ENCODE measurements at regions not wholly inside any gene's neighbourhood (a gene's known extent, or its start where the extent isn't known, plus 50 kb on each side); places are given as distances from the start of the nearest gene placed in this dataset.

GRCh38 chr3:82940124-82940523, 1178.7 kb upstream of the GBE1 start:
- no peak for DNase-seq (ENCODE audit: low read depth)

GRCh38 chr3:82939491-82940097, 1178.1 kb upstream of the GBE1 start:
- DNase-seq (ENCODE audit: low read depth): no peak

DNA sequence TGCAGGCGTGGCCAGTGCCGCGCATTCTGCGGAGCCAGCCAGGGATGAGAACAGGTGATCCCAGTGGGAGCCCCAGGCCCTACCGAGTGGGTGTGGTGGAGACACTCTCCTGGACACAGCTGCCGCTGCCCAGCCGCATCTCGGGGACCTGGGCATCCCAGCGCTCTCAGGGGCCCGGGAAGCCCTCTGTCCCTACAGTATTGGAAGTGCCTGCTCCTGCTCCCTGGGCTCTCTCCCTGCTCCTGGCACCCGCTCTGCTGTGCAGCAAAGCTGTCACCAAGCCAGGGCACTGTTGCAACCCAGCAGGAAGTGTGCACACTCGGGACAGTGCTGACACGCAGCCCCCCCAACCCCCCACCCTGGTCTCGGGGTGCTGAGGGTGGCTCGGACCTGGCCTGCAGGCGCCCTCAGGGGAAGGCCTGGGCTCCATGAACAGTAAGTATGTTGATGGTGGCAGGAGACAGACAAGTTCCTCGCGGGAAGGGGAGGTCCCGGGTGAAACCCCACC, 1177.4 kb upstream of the GBE1 start:
- no peak for DNase-seq (ENCODE audit: low read depth)

GRCh38 chr3:82927309-82928253, 1166.1 kb upstream of the GBE1 start:
- DNase-seq (ENCODE audit: low read depth): no peak

DNA sequence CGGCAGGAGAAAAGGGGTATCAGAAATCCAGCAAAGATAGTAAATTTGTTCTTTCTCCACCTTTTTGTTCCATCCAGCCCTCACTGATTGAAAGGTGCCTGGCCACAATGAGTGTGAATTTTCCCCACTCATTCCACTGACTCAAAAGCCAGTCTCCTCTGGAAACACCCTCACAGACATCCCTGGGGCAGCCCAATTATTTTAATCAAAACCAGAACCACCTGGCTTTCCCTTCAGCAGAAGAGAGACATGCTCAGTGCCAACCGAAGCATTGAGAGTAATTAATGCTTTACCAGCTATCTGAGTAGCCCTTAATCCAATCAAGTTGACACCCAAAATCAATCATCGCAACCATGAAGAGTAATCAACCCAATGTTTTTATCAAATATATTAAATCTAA, 1129.6 kb upstream of the GBE1 start:
- DNase-seq (ENCODE audit: low read depth): no peak

DNA sequence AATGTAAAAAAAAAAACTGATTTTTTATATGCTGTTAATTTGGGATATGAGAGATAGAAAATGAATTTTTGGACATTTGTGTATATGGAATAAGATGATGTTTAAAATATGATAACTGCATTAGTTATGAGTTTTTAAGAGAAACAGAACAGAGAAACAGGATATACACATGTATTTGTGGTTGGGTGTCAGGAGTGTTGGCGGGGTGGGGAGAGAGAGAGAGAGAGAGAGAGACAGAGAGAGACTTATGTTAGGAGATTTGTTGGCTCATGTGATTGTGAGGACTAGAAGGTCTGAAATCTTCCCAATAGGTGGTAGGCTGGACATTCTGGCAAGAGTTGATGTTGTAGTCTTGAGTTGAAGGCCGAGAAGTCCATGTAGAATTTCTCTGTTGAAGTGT, 1121.6 kb upstream of the GBE1 start:
- DNase-seq (ENCODE audit: low read depth): no peak

DNA sequence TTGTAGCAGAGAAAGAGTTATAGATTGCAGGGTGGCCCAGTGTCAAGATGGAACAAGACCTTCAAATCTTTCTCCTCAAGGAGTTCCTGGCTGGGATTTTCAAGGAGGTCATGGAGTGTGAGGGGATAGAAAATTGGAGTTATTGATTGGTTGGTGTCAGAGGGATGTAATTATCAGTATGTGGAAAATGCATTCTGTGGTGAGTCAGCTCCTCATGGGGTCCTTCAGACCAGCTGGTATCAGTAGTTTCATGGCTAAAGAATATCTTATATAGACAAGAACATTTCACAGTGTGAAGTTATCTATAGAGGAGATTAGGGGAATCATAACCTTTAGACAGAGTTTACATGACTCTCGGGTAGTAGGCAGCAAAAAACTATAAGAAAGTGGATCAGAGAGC, 1114.0 kb upstream of the GBE1 start:
- DNase-seq (ENCODE audit: low read depth): no peak

- no peak for DNase-seq (ENCODE audit: low read depth)
These were observed 1078.4 kb upstream of the GBE1 start for GRCh38 chr3:82839871-82840270.

DNA sequence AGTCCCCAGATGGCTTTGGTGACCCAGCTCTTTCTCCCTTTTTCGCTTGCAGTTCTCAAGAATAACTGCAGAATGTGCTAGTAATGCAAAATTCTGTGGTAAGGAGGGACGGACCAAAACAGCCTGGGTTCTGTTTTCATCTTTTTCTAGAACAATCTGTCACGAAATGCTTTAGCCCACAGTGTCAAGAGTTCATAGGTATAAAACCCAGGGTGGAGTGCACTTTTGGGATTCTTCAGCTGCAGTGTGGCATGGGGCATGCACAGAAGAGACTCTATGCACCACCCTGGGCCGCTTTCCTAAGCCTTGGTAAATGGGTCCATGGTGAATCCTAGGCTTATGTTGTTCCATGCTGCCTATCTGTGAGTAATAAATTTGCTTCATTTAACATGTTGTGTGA, 1072.7 kb upstream of the GBE1 start:
- DNase-seq (ENCODE audit: low read depth): no peak

- no peak for DNase-seq (ENCODE audit: low read depth)
These were observed 1063.0 kb upstream of the GBE1 start for GRCh38 chr3:82824491-82824890.

- no peak for DNase-seq (ENCODE audit: low read depth)
These were observed 1054.6 kb upstream of the GBE1 start for GRCh38 chr3:82816086-82816485.

DNA sequence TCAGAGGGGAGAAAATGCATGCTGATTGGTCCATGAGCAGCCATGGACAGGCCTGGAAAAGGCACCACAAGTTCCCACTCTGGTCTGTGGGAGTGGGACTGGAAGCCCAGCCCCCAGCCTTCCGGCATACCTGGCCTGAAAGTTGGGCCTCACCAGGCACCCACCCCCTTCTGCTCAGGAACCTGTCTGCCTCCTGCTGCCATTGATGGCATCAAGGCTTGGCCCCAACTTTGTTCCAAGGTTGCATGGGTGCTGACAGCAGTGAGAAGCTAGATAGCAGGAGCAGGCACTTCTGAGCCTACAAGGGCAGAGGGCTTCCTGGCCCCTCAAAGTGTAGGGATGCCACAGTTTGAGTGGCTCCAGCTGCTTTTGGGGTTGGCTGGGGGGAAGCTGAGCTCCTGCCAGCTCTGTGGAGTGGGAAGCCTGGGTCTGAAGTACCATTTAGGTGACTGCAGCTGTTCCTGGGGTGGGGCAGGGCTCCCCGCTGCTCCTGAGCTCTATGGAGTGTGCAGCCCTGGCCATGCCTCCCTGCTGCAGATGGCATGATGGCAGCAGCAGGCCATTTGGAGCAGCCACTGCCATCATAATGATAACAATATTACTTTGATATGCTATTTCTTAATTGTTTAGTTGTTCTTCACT, 1054.1 kb upstream of the GBE1 start:
- no peak for DNase-seq (ENCODE audit: low read depth)

GRCh38 chr3:82814660-82815059, 1053.2 kb upstream of the GBE1 start:
- DNase-seq (ENCODE audit: low read depth): no peak

GRCh38 chr3:82807781-82808180, 1046.3 kb upstream of the GBE1 start:
- DNase-seq (ENCODE audit: low read depth): no peak

DNA sequence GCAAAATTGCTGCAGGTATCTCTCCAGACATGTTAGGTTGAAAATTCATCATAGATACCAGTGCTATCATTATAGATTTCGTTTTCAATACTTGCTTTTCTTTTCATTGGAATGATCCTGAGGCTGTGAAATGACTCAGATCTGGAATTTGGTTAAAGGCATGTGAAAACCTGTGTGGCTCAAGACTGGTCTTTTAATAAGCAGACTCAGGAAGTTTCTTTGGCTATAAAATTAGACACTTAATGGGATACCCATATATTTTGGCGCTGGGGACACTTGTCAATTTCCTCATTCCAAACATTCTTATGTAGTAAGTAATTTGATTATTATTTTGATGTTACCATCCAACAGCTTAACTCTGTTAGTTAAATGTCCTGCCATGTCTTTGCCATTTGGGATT, 1041.1 kb upstream of the GBE1 start:
- no peak for DNase-seq (ENCODE audit: low read depth)

- no peak for DNase-seq (ENCODE audit: low read depth)
These were observed 1038.8 kb upstream of the GBE1 start for GRCh38 chr3:82800248-82800647.

GRCh38 chr3:82796765-82797164, 1035.3 kb upstream of the GBE1 start:
- no peak for DNase-seq (ENCODE audit: low read depth)

GRCh38 chr3:82791241-82791640, 1029.8 kb upstream of the GBE1 start:
- DNase-seq (ENCODE audit: low read depth): no peak

- DNase-seq (ENCODE audit: low read depth): no peak
These were observed 1029.1 kb upstream of the GBE1 start for GRCh38 chr3:82790307-82791097.

DNA sequence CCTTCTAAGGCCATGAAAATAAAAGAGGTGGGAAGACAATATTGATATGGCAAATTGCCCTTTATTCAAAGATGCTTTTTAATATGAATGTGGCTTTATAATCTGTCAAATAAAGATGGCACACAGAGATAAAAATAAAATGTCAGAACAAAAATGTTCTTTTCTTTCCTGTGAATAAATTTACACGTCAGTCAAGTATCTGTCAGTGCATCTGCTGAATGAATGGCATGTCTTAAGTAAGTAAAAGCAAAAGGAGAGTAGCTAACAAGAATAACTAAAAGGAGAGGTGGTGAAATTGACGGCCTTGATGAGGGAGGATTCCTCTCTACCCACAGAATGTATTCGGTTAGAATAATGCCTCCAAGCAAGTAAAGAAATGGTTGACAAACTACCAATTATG, 1021.7 kb upstream of the GBE1 start:
- DNase-seq (ENCODE audit: low read depth): no peak

GRCh38 chr3:82773207-82773606, 1011.8 kb upstream of the GBE1 start:
- no peak for DNase-seq (ENCODE audit: low read depth)

GRCh38 chr3:82764521-82764920, 1003.1 kb upstream of the GBE1 start:
- DNase-seq (ENCODE audit: low read depth): no peak

Data from CMK (cell line).